ENCODE measurements at regions not wholly inside any gene's neighbourhood (a gene's known extent, or its start where the extent isn't known, plus 50 kb on each side); places are given as distances from the start of the nearest gene placed in this dataset.

DNA sequence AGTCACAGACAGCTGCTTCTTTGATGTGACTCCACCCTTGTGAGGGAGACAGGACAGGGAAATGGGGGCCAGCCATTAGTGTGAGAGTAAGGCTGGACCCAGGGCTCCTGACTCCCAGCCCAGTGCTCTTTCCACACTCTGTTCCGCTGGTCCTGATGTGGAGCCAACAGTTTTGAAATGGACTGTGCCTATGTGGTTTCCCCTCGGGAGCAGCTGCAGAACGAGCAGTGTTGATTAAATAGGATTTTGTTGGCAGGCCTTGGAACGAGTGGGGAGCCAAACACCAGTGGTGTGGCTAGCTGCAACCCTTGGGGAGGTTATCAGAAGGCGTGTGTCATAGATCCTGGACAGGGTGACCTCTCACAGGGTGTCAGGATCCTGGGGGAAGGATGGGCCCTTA lies 66.5 kb upstream of the AMPD3 start:
- Histone ChIP-seq H3K4me2 (replicated peaks; ENCODE audit: low read depth, low read length, poor library complexity, severe bottlenecking) (no peak overlapping the region), H3K27ac (ENCODE audit: low read length in 2 of 2) (no peak overlapping the region), H3K27me3 (replicated peaks in 1 of 4; ENCODE audit: control extremely low read depth in 1 of 4, control insufficient read depth in 3 of 4, insufficient read depth in 4 of 4, low read length in 3 of 4) (peaks cover 0 to 15% (median 4%) of the 10 kb centered on the region in 4 experiments), H3K9ac (ENCODE audit: low read length) (no peak overlapping the region), H3K4me3 (ENCODE audit: control extremely low read depth in 1 of 5, extremely low read depth in 1 of 5, insufficient read depth in 1 of 5, low read depth in 2 of 5, low read length in 4 of 5) (no peak overlapping the region), H3K9me3 (ENCODE audit: control extremely low read depth in 1 of 3, control insufficient read depth in 2 of 3, insufficient read depth in 1 of 3, low read length in 2 of 3) (peaks cover 0 to 3% (median 0%) of the 10 kb centered on the region in 3 donors), H3K4me1 (ENCODE audit: control insufficient read depth in 2 of 2, insufficient read depth in 2 of 2, low read length in 2 of 2) (no peaks in the 10 kb centered on the region), H3K79me2 (ENCODE audit: control insufficient read depth, insufficient read depth, low read length) (no peaks in the 10 kb centered on the region), H2AFZ (ENCODE audit: insufficient read depth, low read depth, low read length, poor library complexity, severe bottlenecking) (no peak overlapping the region), H4K20me1 (ENCODE audit: control insufficient read depth, insufficient read depth, low read length, poor library complexity, severe bottlenecking) (no peaks in the 10 kb centered on the region), H3K36me3 (replicated peaks in 1 of 2; ENCODE audit: control extremely low read depth in 1 of 2, control insufficient read depth in 1 of 2, extremely low read depth in 1 of 2, insufficient read depth in 2 of 2, low read length in 1 of 2) (no peaks in the 10 kb centered on the region)
- ATAC-seq (ENCODE audit: low read depth) (no peak), DNase-seq (no peak)
- peaks cover 48% of the 10 kb centered on the region for H3K27me3 Mint-ChIP-seq
- H3K9me3 Mint-ChIP-seq (ENCODE audit: insufficient read depth): no peaks in the 10 kb centered on the region
- no peak overlapping the region for H3K27ac Mint-ChIP-seq
- TF ChIP-seq EZH2 (IDR thresholded peaks at IDR 0.05; ENCODE audit: borderline replicate concordance, insufficient read depth, low read depth, low read length, poor library complexity, severe bottlenecking) (no peak), CTCF (IDR thresholded peaks at IDR 0.05) (no peak)
- POLR2A ChIA-PET: no interaction called here
- intact Hi-C loops (cut with micrococcal nuclease): no loop called here
- CTCF ChIA-PET: interaction anchor here (0.6 to 1.3 kb wide), 3 partner anchors 15 to 22 kb away, joined by 3 to 5 read pairs (median 4); no protein-coding TSS in a partner anchor
- H3K4me1 Mint-ChIP-seq: no peaks in the 10 kb centered on the region
- H3K4me3 Mint-ChIP-seq: no peak overlapping the region
- 89% methylated on average over 4 of the region's 5 CpGs for WGBS (ENCODE audit: insufficient coverage)

DNA sequence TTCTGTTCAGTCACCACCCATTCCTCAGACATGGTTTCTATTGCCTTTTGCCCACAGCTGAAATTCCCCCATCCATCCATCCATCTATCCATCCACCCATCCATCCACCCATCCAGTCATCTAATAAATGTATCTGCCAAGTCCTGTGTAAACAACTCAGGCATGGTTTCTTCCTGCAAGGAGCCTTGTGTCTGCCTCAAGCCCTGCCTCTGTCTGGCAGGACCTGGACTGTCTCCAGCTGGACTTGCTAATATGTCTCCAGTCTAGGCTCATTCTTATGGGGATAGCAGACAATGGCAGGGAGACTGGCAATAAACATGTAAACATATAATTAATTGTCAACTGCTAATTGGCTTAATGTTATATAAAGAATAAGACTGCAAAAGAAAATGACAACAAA lies 64.7 kb upstream of the AMPD3 start:
- H3K4me3 ChIP-seq (ENCODE audit: control extremely low read depth in 1 of 5, extremely low read depth in 1 of 5, insufficient read depth in 1 of 5, low read depth in 2 of 5, low read length in 4 of 5): no peak overlapping the region
- no peaks in the 10 kb centered on the region for H3K4me1 Mint-ChIP-seq
- H3K9me3 ChIP-seq (ENCODE audit: control extremely low read depth in 1 of 3, control insufficient read depth in 2 of 3, insufficient read depth in 1 of 3, low read length in 2 of 3): peaks cover 0 to 3% (median 0%) of the 10 kb centered on the region in 3 donors
- intact Hi-C loops (cut with micrococcal nuclease): no loop called here
- no peak overlapping the region for H2AFZ ChIP-seq (ENCODE audit: insufficient read depth, low read depth, low read length, poor library complexity, severe bottlenecking)
- H3K27me3 ChIP-seq (replicated peaks in 1 of 4; ENCODE audit: control extremely low read depth in 1 of 4, control insufficient read depth in 3 of 4, insufficient read depth in 4 of 4, low read length in 3 of 4): peaks cover 0 to 16% (median 4%) of the 10 kb centered on the region in 4 experiments
- no peak for ATAC-seq (ENCODE audit: low read depth)
- POLR2A ChIA-PET: interaction anchor here (0.6 kb wide), 1 partner anchor 347 kb away, joined by 8 read pairs; no protein-coding TSS in a partner anchor
- no peaks in the 10 kb centered on the region for H3K79me2 ChIP-seq (ENCODE audit: control insufficient read depth, insufficient read depth, low read length)
- H4K20me1 ChIP-seq (ENCODE audit: control insufficient read depth, insufficient read depth, low read length, poor library complexity, severe bottlenecking): no peaks in the 10 kb centered on the region
- no peak overlapping the region for H3K27ac ChIP-seq (ENCODE audit: low read length in 2 of 2)
- H3K4me3 Mint-ChIP-seq: no peak overlapping the region
- peaks cover 48% of the 10 kb centered on the region for H3K27me3 Mint-ChIP-seq
- TF ChIP-seq CTCF (IDR thresholded peaks at IDR 0.05) (no peak), EZH2 (IDR thresholded peaks at IDR 0.05; ENCODE audit: borderline replicate concordance, insufficient read depth, low read depth, low read length, poor library complexity, severe bottlenecking) (no peak)
- H3K4me2 ChIP-seq (replicated peaks; ENCODE audit: low read depth, low read length, poor library complexity, severe bottlenecking): no peak overlapping the region
- H3K9ac ChIP-seq (ENCODE audit: low read length): no peak overlapping the region
- no peak overlapping the region for H3K27ac Mint-ChIP-seq
- H3K36me3 ChIP-seq (replicated peaks in 1 of 2; ENCODE audit: control extremely low read depth in 1 of 2, control insufficient read depth in 1 of 2, extremely low read depth in 1 of 2, insufficient read depth in 2 of 2, low read length in 1 of 2): no peaks in the 10 kb centered on the region
- CTCF ChIA-PET: interaction anchor here (1.1 kb wide), 1 partner anchor 314 kb away, joined by 3 read pairs; no protein-coding TSS in a partner anchor
- no peaks in the 10 kb centered on the region for H3K4me1 ChIP-seq (ENCODE audit: control insufficient read depth in 2 of 2, insufficient read depth in 2 of 2, low read length in 2 of 2)
- H3K9me3 Mint-ChIP-seq (ENCODE audit: insufficient read depth): no peaks in the 10 kb centered on the region
- no peak for DNase-seq

All from B cell (primary cell).